ENCODE measurements at regions not wholly inside any gene's neighbourhood (a gene's known extent, or its start where the extent isn't known, plus 50 kb on each side); places are given as distances from the start of the nearest gene placed in this dataset.

DNA sequence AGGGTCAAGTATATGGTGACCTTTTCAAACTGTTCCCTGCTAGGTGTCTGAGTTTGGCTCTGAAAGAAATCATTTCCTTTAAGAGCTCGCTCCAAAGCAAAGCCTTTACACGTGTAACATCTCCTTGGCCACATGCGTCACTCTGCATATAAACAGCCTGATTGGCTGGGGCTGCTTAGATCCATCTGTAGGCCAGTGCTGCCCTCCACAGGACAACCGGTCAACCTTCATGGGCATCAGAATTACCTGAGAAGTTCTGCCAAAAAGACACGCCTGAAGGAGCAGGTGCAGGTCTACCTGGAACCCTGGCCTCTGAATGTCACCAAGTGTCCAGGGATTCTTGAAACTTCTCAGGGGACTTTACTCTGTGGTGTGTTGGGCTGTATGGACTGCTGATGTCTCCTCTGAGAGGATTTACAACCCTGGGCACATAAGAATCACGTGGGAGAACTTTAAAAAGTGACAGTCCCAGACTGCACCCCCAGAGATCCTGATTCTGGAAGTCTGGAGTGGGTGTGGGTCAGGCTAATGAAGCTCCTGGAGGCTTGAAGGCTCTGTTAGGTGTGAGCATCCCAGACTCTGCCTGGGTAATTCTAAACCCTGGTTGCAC, 497.6 kb downstream of the GADD45G start:
- Histone ChIP-seq H3K27ac (ENCODE audit: low read depth in 1 of 2, low read length in 2 of 2) (no peak overlapping the region), H3K9me3 (replicated peaks in 1 of 2; ENCODE audit: control insufficient read depth in 1 of 2, insufficient read depth in 1 of 2, low read length in 2 of 2) (no peaks in the 10 kb centered on the region), H3K27me3 (ENCODE audit: control insufficient read depth in 2 of 2, insufficient read depth in 2 of 2, low read length in 2 of 2) (no peaks in the 10 kb centered on the region), H3K4me2 (replicated peaks; ENCODE audit: extremely low read depth, low read length, poor library complexity, severe bottlenecking) (no peak overlapping the region), H3K4me1 (ENCODE audit: control insufficient read depth in 1 of 2, insufficient read depth in 2 of 2, low read length in 2 of 2) (peaks cover 10 to 11% of the 10 kb centered on the region in 2 donors), H3K79me2 (ENCODE audit: insufficient read depth, low read length) (no peaks in the 10 kb centered on the region), H4K20me1 (ENCODE audit: insufficient read depth, low read length) (no peaks in the 10 kb centered on the region), H3K9ac (ENCODE audit: insufficient read depth, low read length, poor library complexity, severe bottlenecking) (no peak overlapping the region), H2AFZ (ENCODE audit: insufficient read depth, low read depth, low read length, poor library complexity, severe bottlenecking) (no peak overlapping the region), H3K36me3 (replicated peaks in 1 of 2; ENCODE audit: control insufficient read depth in 1 of 2, insufficient read depth in 2 of 2, low read length in 2 of 2) (no peaks in the 10 kb centered on the region), H3K4me3 (replicated peaks in 1 of 3; ENCODE audit: low read depth in 2 of 3, low read length in 3 of 3) (no peak overlapping the region)
- Mint-ChIP-seq H3K27me3 (ENCODE audit: low read depth in 3 of 3) (peaks cover 0 to 6% (median 3%) of the 10 kb centered on the region in 3 donors), H3K27ac (no peak overlapping the region), H3K4me1 (peaks cover 11% of the 10 kb centered on the region), H3K4me3 (no peak overlapping the region), H3K9me3 (no peaks in the 10 kb centered on the region), H3K36me3 (no peaks in the 10 kb centered on the region)
- peak; percentile 77 to 90 (median 89) for DNase-seq
- TF ChIP-seq, protein P1, sequence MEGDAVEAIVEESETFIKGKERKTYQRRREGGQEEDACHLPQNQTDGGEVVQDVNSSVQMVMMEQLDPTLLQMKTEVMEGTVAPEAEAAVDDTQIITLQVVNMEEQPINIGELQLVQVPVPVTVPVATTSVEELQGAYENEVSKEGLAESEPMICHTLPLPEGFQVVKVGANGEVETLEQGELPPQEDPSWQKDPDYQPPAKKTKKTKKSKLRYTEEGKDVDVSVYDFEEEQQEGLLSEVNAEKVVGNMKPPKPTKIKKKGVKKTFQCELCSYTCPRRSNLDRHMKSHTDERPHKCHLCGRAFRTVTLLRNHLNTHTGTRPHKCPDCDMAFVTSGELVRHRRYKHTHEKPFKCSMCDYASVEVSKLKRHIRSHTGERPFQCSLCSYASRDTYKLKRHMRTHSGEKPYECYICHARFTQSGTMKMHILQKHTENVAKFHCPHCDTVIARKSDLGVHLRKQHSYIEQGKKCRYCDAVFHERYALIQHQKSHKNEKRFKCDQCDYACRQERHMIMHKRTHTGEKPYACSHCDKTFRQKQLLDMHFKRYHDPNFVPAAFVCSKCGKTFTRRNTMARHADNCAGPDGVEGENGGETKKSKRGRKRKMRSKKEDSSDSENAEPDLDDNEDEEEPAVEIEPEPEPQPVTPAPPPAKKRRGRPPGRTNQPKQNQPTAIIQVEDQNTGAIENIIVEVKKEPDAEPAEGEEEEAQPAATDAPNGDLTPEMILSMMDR (IDR thresholded peaks at IDR 0.05), result peak; percentile 87
- 18% methylated on average over 6 of the region's 6 CpGs for WGBS (ENCODE audit: insufficient coverage)
- intact Hi-C loops (cut with micrococcal nuclease), result loop anchor here (2.0 kb wide), 1 partner anchor 504 kb away; no protein-coding TSS in a partner anchor

DNA sequence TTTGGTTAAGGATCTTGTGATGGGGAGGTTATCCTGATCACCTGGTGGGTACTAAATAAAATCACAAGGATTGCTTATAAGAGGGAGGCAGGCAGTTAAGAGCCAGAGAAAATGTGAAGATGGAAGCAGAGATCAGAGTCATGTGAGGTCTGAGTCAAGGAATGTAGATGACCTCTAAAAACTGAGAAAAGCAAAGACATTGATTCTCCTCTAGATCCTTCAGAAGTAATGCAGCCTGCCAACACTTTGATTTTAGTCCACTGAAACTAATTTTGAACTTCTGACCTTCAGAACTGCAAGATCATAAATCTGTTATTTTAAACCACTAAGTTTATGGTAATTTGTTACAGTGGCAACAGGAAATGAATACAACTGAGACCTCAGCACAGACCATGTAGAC, 499.0 kb downstream of the GADD45G start:
- H3K27me3 Mint-ChIP-seq (ENCODE audit: low read depth in 3 of 3), result peaks cover 0 to 6% (median 0%) of the 10 kb centered on the region in 3 donors
- Histone ChIP-seq H3K4me1 (ENCODE audit: control insufficient read depth in 1 of 2, insufficient read depth in 2 of 2, low read length in 2 of 2) (peaks cover 17 to 19% of the 10 kb centered on the region in 2 donors), H3K9me3 (replicated peaks in 1 of 2; ENCODE audit: control insufficient read depth in 1 of 2, insufficient read depth in 1 of 2, low read length in 2 of 2) (peaks cover 0 to 2% of the 10 kb centered on the region in 2 donors), H3K27me3 (ENCODE audit: control insufficient read depth in 2 of 2, insufficient read depth in 2 of 2, low read length in 2 of 2) (no peaks in the 10 kb centered on the region), H4K20me1 (ENCODE audit: insufficient read depth, low read length) (no peaks in the 10 kb centered on the region), H3K4me3 (replicated peaks in 1 of 3; ENCODE audit: low read depth in 2 of 3, low read length in 3 of 3) (no peak overlapping the region), H3K4me2 (replicated peaks; ENCODE audit: extremely low read depth, low read length, poor library complexity, severe bottlenecking) (no peak overlapping the region), H2AFZ (ENCODE audit: insufficient read depth, low read depth, low read length, poor library complexity, severe bottlenecking) (no peak overlapping the region), H3K27ac (ENCODE audit: low read depth in 1 of 2, low read length in 2 of 2) (no peak overlapping the region), H3K79me2 (ENCODE audit: insufficient read depth, low read length) (no peaks in the 10 kb centered on the region), H3K9ac (ENCODE audit: insufficient read depth, low read length, poor library complexity, severe bottlenecking) (no peak overlapping the region), H3K36me3 (replicated peaks in 1 of 2; ENCODE audit: control insufficient read depth in 1 of 2, insufficient read depth in 2 of 2, low read length in 2 of 2) (no peaks in the 10 kb centered on the region)
- H3K27ac Mint-ChIP-seq, result no peak overlapping the region
- peaks cover 2 to 3% (median 3%) of the 10 kb centered on the region in 7 donors for H3K9me3 Mint-ChIP-seq
- no peak overlapping the region for H3K4me3 Mint-ChIP-seq
- H3K4me1 Mint-ChIP-seq, result peaks cover 19% of the 10 kb centered on the region
- H3K36me3 Mint-ChIP-seq, result no peaks in the 10 kb centered on the region
- TF ChIP-seq, protein P1 (IDR thresholded peaks at IDR 0.05), result no peak
- no peak for DNase-seq
- intact Hi-C loops (cut with micrococcal nuclease), result loop anchor here (2.0 kb wide), 1 partner anchor 505 kb away; no protein-coding TSS in a partner anchor
